Islet precursor cell (in vitro differentiated cells): ENCODE measurements at regions not wholly inside any gene's neighbourhood (a gene's known extent, or its start where the extent isn't known, plus 50 kb on each side); places are given as distances from the start of the nearest gene placed in this dataset.
A peak's percentile ranks its signal among the peaks of the same experiment; 100 is the strongest.
"Not testable (repeated sequence)": the region's sequence is repeated elsewhere in the genome, so short reads cannot be mapped to it uniquely, and the experiment has no call there.

Experiments
- DNase-seq: peaks from one replicate; pipeline ENCODE4 v3.0.0-alpha.2; 2018

DNA sequence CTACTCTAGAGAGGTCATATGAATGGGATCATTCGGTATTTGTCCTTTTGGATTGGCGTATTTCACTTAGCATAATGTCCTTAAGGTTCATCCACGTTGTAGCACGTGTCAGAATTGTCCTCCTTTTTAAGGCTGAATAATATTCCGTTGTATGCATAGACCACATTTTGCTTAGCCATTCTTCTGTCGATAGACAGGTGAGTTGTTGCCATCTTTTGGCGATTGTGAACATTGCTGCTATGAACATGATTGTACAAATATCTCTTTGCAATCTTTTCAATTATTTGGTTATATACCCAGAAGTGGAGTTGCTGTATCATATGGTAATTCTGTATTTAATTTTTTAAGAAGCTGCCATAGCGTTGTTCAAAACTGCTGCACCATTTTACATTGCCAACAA, 52.4 kb upstream of the GOLGA8J start:
- no peak for DNase-seq

DNA sequence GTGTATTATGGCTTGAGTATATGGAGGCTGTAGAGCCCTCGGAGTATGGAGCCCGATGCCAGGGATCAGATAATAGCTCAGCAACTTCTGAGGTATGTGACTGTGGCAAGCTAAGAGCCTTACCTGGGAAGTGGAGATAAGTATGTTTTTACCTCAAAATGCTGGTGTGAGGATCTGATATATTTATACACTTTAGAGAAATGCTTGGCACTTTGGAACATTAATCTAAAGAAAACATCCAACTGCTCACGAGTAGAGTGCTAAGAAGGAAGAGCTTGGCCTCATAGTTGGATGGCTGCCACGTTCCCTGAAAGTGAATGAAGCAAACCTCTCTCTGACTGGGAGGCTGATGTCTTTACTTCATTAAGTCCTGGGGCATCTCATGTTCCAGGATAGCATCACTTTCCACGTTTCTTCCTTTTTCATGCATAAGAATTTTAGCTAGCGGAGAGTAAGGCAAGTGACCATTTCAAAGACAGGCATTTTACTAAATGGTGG, 58.9 kb upstream of the GOLGA8J start:
- no peak for DNase-seq

DNA sequence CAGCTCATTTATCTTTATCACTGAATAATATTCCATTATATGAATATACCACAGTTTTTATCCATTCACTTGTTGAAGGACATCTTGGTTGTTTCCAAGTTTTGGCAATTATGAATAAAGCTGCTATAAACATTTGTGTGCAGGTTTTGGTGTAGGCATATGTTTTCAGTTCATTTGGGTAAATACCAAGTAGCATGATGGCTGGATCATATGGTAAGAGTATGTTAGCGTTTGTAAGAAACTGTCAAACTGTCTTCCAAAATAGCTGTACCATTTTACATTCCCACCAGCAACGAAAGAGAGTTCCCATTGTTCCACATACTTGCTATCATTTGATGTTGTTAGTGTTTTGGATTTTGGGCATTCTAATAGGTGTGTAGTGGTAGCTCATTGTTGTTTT, 72.0 kb upstream of the GOLGA8J start:
- DNase-seq: no peak

DNA sequence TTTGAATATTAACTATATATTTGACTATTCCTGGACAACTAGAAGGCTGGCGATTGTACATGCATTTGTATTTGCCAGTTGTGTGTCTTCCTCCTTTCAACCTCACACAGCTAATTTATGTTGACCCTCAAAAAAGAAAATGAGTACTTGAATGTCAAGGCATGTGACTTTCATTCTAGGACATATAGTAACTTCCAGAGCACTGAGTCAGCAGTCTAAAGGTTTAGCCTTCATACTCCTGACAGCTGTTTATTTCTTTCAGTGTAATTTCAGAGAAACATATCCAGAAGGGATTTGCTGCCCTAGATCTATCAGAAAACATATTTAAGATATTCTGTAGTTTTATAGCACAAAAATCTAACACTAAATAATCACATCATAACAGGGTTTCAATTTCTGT, 74.6 kb upstream of the GOLGA8J start:
- DNase-seq: no peak

DNA sequence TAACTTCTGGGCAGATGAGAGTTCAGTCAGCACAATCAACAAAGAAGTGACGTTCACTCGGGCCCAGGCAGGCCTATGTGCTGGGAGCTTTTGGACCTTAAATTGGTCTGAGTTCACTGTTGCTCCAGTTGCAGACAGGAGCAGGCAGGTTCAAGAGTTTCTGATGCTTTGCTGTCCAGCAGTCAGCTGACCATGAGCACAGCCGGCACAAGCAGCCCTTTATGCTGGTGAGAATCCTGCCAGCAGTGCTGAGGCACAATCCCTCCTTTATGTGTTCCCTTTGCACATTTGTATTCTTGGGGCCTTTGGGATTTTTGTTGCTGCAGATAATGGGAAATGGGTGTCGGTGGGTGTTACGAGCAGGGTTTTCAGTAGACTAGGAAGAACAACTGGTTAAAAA, 81.2 kb upstream of the GOLGA8J start:
- DNase-seq: peak; percentile 63

DNA sequence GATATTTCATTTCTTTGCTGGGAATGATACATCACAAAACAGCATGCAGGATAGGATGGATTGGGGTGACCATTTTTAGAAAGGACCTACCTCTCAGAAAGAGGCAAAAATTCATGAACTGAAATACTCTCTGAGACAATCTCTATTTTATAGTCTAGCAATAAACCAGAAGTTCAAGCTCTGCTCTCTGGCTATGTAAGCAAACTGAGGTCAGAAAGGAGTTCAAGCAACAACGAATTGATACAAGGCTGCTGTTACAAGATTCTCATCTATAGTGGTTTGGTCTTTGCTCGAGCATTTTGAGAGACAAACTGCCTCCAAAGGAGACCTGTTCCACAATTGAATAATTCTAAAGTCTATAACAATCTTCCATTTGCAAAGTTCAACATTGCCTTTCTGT, 84.7 kb upstream of the GOLGA8J start:
- DNase-seq: no peak

DNA sequence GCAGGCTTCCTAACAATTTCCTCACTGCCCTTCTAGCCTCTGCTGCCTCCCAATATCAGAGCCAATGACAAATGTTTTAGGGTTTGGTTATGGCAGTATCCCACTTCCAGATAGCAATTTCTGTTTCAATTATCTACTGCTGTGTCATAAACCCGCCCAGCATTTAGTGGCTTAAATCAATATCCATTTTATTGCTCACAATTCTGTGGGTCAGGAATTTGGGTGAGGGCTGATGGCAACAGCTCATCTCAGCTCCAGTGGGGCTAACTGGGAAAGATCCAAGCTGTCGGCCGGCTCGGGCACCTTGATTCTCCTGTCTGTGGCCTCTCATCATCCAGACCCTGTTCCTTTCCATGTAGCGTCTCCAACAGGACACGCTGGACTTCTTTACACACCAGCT, 85.3 kb upstream of the GOLGA8J start:
- DNase-seq: no peak

DNA sequence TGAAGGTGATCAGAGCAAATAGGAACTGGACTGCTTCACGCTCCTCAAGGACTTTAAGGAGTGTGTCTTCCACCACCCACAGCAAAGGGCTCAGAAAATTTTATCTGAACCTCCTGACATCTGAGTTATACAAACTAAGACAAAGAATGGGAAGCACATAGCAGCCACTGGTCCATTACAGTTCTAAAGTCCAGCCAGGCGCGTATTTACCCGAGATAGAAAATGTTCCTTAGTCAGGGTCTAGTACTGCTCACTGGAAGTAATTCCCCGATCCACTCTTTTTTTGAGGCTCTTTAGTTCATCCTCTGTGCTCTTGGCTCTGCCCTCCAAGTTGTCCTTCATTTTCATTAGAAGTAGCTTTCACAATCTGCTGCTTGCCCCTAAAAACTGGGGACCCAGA, 88.5 kb upstream of the GOLGA8J start:
- no peak for DNase-seq

DNA sequence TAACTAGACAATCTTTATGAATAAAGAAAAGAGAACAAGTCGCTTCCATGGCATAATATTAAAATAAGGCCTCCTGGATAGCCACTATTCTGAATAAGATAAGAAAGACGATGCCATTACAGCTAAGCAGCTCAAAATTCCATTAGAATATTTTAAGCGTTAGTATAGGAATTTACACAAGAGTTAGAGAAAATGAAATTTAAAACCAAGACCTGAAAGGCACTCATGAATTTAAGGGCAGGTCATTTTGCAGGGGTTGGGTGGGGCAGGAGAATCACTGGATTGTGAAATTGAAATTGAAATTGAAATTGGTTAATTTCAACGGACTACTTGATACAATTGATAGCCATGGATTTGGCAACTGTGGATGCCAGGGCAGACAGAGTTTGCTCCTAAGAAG, 91.8 kb upstream of the GOLGA8J start:
- DNase-seq: no peak

DNA sequence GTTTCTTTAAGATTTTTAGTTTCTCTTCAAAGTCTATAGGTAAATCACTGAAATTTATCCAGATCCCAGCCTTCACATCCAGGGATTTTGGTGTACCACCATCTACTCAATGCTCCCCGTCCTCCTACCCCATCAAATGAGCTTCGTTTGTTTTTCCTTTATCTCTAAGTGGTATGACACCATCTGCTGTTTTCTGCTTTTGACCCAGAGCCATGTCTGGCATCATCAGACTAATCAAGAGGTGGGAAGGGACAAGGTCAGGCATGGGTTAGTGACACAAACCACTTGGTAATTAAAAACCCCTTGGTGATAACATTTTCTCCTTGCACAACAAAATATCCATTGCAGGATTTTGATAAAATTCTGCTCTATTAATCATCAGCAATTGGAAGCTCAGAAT, 92.7 kb upstream of the GOLGA8J start:
- no peak for DNase-seq

DNA sequence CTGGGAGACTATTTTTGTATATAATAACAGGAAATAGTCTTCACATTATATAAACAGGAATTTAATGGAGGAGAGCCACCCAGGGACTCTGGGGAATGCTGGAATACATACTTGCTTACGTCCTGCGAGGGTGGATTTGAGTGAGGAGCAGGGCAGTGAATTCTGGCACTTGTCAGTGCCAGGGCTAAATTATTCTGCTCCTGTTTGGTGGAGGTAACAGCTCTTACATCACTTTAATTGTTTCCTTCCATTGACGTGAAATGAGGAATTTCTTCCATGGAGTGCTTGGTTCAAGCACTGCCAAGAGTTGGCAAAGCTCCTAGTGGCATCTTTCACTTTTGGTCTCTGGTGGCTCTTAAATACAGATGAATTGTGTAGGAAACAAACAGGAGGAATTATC, 94.1 kb upstream of the GOLGA8J start:
- DNase-seq: no peak

DNA sequence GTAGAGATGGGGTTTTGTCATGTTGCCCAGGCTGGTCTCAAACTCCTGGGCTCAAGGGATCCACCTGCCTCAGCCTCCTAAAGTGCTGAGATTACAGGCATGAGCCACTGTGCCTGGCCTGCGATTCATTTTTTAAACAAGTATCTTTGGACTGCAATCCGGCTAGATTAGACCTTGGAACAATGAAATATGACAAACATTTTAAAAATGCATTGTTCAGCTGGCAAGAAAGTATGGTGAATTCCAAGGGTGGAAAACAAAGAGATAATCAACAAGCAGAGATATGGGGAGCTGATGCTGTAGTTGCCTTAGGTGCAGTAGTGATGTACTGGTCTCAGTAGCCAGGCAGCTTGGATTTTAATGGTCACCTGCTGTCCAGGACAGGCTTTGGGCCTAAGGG, 95.8 kb upstream of the GOLGA8J start:
- no peak for DNase-seq

DNA sequence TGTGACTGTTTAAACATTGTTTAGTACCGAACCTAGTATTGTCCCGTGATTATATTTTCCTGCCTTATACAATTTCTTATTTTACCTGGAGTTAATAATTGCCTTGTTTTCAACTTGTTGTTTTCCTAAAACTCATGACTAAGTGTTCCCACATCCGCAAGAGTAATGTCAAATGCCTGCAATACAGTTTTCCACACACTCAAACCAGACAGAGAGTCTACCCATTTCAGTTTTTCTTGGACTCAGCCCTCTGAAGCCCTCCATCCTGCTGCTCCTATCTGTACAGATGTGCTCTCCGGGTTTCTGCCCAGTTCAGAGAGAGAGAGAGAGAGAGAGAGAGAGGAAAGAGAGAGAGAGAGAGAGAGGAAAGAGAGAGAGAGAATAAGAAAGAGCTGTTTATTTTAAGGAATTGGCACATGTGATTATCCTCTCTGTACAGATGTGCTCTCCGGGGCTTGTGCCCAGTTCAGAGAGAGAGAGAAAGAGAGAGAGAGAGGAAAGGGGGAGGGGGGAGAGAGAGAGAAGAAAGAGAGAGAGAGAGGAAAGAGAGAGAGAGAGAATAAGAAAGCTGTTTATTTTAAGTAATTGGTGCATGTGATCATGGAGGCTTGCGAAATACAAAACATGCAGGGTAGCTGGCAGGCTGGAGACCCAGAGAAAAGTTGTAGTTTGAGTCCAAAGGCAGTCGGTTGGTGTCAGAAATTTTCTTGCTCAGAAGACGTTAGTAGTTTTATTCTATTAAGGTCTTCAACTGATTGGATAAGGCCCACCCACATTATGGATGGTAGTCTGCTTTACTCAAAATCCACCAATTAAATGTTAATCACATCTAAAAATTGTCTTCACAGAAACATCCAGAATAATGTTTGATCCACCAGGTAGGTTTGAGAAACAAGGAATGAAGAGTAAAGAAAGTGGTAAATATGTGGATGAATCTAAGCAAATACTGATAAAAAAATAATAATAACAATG, 104.1 kb upstream of the GOLGA8J start:
- DNase-seq: no peak

DNA sequence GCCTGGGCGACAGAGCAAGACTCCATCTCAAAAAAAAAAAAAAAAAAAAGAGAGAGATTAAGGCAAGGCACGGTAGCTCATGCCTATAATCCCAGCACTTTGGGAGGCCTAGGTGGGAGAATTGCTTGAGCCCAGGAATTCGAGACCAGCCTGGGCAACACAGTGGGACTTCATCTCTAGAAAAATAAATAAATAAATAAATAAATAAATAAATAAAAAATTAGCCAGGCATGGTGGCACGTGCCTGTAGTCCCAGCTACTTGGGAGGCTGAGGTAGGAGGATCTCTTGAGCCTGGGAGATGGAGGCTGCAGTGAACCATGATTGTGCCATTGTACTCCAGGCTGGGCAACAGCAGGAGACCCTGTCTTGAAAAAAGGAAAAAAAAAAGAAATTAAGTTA, 108.7 kb upstream of the GOLGA8J start:
- not testable (repeated sequence) for DNase-seq

DNA sequence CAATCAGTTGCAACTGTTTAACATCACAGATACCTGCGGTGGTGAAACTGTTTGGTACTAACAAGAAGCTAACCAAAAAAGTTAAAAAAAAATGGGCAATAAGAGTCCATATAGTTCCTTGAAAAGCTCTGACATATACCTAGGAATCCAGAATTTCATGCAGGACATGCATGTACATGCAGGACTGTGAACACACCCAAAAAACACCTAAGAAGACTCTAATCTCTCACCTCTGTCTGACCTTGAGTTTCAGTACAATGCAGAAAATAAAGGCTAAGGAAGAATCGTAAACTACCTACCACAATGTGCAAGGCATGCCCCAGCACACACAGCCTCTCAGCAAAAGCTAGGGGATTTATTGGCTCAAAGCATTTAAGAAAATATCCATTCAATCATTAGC, 110.7 kb upstream of the GOLGA8J start:
- DNase-seq: no peak

DNA sequence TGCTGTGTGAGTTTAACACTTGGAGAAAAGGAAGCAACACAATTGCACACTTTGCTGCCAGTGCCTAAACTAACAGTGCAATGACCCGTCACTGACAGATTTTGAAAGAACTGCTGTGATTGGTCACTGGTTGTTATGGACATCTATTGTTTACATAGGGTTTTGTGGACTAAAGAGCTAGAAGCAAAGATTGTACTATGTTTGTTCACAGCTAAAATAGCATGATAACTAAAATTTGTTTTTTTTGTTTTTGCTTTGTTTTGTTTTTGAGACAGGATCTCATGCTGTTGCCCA, 112.4 kb upstream of the GOLGA8J start:
- no peak for DNase-seq

DNA sequence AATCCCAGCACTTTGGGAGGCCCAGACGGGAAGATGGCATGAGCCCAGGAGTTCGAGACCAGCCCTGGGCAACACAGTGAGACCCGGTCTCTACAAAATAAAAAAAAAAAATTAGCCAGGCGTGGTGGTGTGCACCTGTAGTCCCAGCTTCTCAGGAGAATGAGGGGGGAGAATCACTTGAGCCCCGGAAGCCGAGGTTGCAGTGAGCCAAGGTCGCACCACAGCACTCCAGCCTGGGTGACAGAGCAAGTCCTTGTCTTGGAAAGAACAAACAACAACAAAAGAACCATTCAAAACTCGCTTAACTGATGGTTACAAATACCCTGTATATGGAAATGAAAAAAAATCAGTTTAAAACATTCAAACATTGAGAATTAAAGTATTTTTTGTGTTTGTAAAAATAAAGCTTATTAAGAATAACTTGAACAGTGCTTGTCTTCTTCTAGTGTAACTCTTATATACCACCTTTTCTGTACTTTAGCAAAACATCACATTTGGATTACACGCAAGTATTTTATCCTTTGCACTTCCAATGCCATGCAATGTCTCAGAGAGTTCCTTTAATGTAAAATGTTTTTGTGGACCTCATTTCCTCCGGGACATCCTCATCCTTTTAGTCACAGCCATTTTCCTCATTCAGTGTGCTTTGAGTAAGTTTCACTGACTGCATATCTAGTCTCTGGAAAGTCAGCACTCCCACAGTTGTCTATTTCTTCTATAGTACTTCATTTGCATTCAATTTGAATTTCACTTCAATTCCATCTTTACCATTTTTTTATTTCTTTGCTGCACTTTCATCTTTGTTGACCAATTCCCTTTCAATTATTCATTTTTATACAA, 113.0 kb upstream of the GOLGA8J start:
- DNase-seq: no peak

DNA sequence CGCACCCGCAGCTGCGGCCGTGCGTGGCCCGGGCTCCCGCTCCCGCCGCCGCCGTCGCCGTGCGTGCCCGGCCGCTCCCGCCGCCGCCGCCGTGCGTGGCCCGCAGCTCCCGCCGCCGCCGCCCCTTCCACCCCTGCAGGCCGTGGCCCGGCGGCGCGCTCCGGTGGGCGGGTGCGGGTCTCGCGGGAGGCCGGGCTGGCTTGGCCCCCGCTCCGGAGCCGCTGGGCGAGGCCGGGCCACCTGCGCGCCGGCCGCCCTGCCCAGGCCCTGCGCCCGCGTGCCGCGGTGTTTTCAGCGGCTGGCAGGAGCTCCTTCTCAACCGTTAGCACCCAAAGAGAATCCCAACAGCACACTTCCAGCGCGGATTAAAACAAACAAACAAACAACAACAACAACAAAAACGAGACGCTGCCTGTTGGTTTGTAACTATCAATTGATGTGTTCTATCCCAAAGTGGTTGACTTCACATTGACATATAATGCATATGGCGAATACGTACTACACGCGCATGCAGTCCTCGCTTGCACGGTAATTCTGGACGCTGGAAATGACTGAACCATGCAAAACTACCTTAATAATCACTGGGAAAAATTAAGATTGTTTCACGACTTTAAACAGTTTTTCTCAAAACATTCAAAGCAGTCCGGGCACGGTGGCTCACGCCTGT, 113.7 kb upstream of the GOLGA8J start:
- DNase-seq: no peak

DNA sequence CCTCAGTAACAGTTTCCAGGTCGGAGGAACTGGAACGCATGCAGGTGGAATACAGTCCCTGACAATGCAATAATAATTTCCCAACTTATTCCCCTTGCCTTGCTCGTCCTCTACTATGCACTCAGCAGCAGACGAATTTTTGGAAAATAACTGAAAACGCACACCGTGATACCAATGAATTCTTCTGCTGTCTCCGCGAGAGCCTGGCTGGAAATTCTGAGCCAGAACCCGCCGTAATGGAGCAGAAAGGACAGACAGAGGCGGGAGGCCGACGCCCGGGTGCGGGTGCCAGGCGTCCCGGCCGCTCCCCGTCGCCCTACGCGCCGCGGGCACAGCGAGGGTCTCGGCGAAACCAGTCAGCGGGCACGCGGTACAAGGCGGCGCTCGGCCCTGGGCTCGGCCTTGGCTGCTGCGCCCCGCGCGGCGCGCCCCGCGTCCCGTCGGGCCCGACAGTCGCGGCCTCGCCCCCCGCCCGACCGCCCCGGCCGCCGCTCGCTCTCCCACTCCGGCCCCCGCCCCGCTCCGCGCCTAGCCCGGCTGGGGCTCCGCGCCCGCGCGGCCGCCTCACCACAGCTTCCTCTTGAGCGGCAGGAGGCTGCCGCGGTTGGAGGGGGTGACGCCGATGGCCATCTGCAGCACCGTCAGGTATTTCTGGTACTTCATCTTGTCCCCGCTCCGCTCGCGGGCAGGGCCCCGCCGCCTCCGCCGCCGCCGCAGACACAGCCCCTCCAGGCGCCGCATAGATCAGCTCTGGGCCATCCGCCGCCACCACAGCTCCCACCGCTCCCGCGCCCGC, 114.5 kb upstream of the GOLGA8J start:
- peak; percentile 70 for DNase-seq

DNA sequence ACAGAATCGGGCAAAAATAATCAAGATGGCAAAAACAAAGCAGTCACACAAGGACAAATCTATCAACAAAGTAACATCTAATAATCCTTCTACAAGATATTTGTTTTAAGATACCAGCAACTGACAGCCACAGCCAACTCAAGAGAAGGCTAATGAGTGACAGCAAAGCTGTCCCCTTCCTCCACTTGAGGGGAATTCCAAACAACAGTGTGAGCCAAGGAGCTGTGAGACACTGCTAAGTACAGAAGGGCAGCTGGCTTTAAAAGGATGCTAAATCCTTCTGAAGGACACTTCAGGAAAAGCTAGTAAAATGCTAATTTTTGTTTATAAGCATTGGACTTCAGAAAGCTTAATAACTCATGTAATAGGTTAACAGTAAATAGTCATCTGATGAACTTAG, 120.3 kb upstream of the GOLGA8J start:
- no peak for DNase-seq

DNA sequence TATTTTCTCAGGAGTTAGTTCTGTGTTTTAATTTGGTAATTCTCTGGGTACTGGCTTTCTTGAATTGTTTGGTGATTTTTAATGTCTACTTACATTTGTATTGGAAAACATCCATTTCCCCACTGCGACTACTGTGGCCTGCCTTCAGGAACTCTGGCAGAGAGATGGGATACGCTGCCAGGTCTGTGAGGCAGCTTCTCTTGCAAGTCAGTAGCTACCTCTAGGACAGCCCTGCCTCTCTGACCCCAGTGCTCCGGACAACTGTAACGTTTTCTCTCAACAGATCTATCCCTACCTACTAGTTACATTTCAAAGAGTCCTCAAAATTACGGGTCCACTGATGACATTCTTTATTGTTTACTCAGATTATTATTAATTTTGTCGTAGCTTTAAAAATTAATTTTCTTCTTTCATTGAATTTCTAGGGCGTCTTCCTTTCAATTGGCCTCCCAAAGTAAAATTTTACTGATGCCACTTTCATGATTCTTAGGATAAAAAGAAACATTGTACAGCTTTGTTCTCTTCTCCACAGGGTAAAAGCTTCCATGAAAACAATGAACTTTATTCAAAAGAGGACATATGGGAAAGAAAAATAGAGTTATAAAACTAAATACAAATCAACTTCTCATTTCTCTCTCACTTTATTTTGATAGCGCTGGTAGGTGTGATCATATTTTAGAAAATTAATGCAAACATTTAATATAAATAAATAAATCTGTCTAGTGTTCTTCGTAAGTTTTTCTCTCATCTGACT, 123.2 kb upstream of the GOLGA8J start:
- no peak for DNase-seq

DNA sequence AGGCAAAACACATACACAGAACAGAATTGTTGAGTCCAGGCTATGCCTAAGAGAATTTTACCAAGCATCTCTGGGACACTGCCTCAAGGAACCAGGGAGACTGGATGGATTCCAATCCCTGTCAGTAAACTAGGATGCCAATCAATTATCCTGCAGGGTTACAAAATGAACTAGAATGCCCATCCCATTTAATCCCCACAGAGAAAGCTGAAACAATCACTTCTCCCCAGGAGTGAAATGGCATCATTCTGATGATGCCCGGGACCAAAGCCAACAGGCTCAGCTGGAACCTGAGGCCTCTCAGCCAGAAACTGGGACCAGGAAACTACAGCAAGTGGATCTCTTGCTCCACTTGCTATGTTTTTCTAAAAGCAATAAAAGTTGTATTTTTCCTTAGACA, 130.0 kb upstream of the TJP1 start:
- DNase-seq: no peak
